ENCODE measurements at regions not wholly inside any gene's neighbourhood (a gene's known extent, or its start where the extent isn't known, plus 50 kb on each side); places are given as distances from the start of the nearest gene placed in this dataset.

DNA sequence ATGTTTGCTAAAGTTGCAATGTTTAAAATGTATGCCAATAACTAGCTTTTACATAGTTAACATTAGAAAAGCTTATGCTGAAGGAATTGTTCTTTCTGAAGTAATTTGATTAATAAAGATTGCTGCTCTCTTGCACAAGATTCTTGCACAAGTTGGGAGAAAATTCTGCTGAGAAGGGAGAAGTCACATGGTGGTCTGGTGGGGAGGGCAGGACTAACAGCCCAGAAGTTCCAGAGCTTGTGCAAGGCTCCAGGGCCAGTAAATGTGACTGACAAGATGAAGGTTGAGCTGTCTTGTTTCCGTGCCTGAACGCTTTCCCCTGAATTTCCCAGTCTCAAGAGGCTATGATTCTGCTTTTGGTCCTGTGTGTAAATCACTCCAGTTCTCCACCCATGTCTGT lies 112.9 kb upstream of the VCX start:
- peaks cover 7% of the 10 kb centered on the region for H3K9me3 Mint-ChIP-seq (ENCODE audit: low read depth, unreplicated experiment)
- no peak for TF ChIP-seq CTCF (IDR thresholded peaks at IDR 0.05; ENCODE audit: unreplicated experiment)
- DNase-seq, result no peak
- H3K36me3 Mint-ChIP-seq (ENCODE audit: insufficient read depth, unreplicated experiment), result no peaks in the 10 kb centered on the region
- intact Hi-C loops (cut with micrococcal nuclease; ENCODE audit: unreplicated experiment), result no loop called here
- BruUV-seq (replicated peaks), result no TSS peak
- H3K4me1 Mint-ChIP-seq (ENCODE audit: low read depth, unreplicated experiment), result no peaks in the 10 kb centered on the region
- CTCF ChIA-PET, result no interaction called here
- no peak overlapping the region for H3K27ac Mint-ChIP-seq (ENCODE audit: unreplicated experiment)
- H3K27me3 Mint-ChIP-seq (ENCODE audit: unreplicated experiment), result no peaks in the 10 kb centered on the region
- no peak overlapping the region for H3K4me3 Mint-ChIP-seq (ENCODE audit: low read depth, unreplicated experiment)

DNA sequence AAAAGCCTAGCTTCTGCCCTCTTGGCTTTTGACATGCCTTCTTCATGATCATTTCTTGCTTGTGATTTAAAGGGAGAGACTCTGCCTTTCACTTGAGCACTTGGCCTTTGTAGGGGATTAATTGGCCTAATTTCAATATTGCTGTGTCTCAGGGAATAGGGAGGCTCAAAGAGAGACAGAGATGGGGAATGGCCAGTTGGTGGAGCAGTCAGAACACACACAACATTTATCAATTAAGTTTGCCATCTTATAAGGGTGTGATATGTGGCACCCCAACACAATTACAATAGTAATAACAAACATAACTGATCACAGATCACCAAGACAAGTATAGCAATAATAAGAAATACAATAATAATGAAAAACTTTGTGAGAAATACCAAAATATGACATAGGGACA lies 122.5 kb upstream of the VCX start:
- Mint-ChIP-seq H3K36me3 (ENCODE audit: insufficient read depth, unreplicated experiment) (no peaks in the 10 kb centered on the region), H3K27ac (ENCODE audit: unreplicated experiment) (no peak overlapping the region), H3K4me3 (ENCODE audit: low read depth, unreplicated experiment) (no peak overlapping the region), H3K27me3 (ENCODE audit: unreplicated experiment) (no peaks in the 10 kb centered on the region), H3K9me3 (ENCODE audit: low read depth, unreplicated experiment) (peaks cover 6% of the 10 kb centered on the region), H3K4me1 (ENCODE audit: low read depth, unreplicated experiment) (no peaks in the 10 kb centered on the region)
- no peak for TF ChIP-seq CTCF (IDR thresholded peaks at IDR 0.05; ENCODE audit: unreplicated experiment)
- no TSS peak for BruUV-seq (replicated peaks)
- intact Hi-C loops (cut with micrococcal nuclease; ENCODE audit: unreplicated experiment), result no loop called here
- CTCF ChIA-PET, result no interaction called here
- DNase-seq, result no peak

- CTCF ChIA-PET, result no interaction called here
- no peak for DNase-seq
- Mint-ChIP-seq H3K36me3 (ENCODE audit: insufficient read depth, unreplicated experiment) (no peaks in the 10 kb centered on the region), H3K9me3 (ENCODE audit: low read depth, unreplicated experiment) (peaks cover 5% of the 10 kb centered on the region), H3K4me3 (ENCODE audit: low read depth, unreplicated experiment) (no peak overlapping the region), H3K27me3 (ENCODE audit: unreplicated experiment) (no peaks in the 10 kb centered on the region), H3K27ac (ENCODE audit: unreplicated experiment) (no peak overlapping the region), H3K4me1 (ENCODE audit: low read depth, unreplicated experiment) (no peaks in the 10 kb centered on the region)
- no TSS peak for BruUV-seq (replicated peaks)
- TF ChIP-seq CTCF (IDR thresholded peaks at IDR 0.05; ENCODE audit: unreplicated experiment), result no peak
- intact Hi-C loops (cut with micrococcal nuclease; ENCODE audit: unreplicated experiment), result no loop called here
These were observed 128.6 kb upstream of the VCX start for GRCh38 chrX:7714351-7714750.

DNA sequence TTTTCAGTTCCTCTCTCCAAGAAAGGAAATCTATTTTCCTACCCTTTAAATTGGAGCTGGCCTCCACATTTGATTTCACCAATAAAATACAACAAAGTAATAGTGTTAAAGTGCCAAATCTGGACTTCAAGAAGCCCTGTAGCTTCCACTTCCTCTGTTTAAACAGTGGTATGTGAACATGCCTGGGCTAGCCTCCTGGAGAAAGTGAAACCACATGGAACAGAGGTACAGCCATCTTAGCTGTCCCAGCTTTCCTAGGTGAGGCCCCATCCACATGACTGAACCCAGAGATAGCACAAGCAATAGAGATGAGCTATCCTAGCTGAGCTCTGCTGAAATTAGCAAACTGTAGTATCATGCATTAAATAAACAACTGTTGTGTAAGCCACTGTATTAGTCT lies 131.8 kb upstream of the VCX start:
- no peaks in the 10 kb centered on the region for H3K4me1 Mint-ChIP-seq (ENCODE audit: low read depth, unreplicated experiment)
- CTCF ChIA-PET, result no interaction called here
- DNase-seq, result no peak
- TF ChIP-seq CTCF (IDR thresholded peaks at IDR 0.05; ENCODE audit: unreplicated experiment), result no peak
- H3K27ac Mint-ChIP-seq (ENCODE audit: unreplicated experiment), result no peak overlapping the region
- no peaks in the 10 kb centered on the region for H3K27me3 Mint-ChIP-seq (ENCODE audit: unreplicated experiment)
- no peaks in the 10 kb centered on the region for H3K9me3 Mint-ChIP-seq (ENCODE audit: low read depth, unreplicated experiment)
- no peak overlapping the region for H3K4me3 Mint-ChIP-seq (ENCODE audit: low read depth, unreplicated experiment)
- BruUV-seq (replicated peaks), result no TSS peak
- intact Hi-C loops (cut with micrococcal nuclease; ENCODE audit: unreplicated experiment), result no loop called here
- no peaks in the 10 kb centered on the region for H3K36me3 Mint-ChIP-seq (ENCODE audit: insufficient read depth, unreplicated experiment)

- no peak for TF ChIP-seq CTCF (IDR thresholded peaks at IDR 0.05; ENCODE audit: unreplicated experiment)
These were observed 133.1 kb upstream of the VCX start for GRCh38 chrX:7709845-7710244.

More at GRCh38 chrX:7709845-7710244, 133.1 kb upstream of the VCX start:
- Mint-ChIP-seq H3K27me3 (ENCODE audit: unreplicated experiment) (no peaks in the 10 kb centered on the region), H3K4me3 (ENCODE audit: low read depth, unreplicated experiment) (no peak overlapping the region), H3K9me3 (ENCODE audit: low read depth, unreplicated experiment) (no peaks in the 10 kb centered on the region), H3K36me3 (ENCODE audit: insufficient read depth, unreplicated experiment) (no peaks in the 10 kb centered on the region), H3K4me1 (ENCODE audit: low read depth, unreplicated experiment) (no peaks in the 10 kb centered on the region), H3K27ac (ENCODE audit: unreplicated experiment) (no peak overlapping the region)
- CTCF ChIA-PET, result no interaction called here
- DNase-seq, result no peak
- intact Hi-C loops (cut with micrococcal nuclease; ENCODE audit: unreplicated experiment), result no loop called here
- BruUV-seq (replicated peaks), result no TSS peak
